ENCODE measurements at regions not wholly inside any gene's neighbourhood (a gene's known extent, or its start where the extent isn't known, plus 50 kb on each side); places are given as distances from the start of the nearest gene placed in this dataset.
A peak's percentile ranks its signal among the peaks of the same experiment; 100 is the strongest.
"Not testable (repeated sequence)": the region's sequence is repeated elsewhere in the genome, so short reads cannot be mapped to it uniquely, and the experiment has no call there.

DNA sequence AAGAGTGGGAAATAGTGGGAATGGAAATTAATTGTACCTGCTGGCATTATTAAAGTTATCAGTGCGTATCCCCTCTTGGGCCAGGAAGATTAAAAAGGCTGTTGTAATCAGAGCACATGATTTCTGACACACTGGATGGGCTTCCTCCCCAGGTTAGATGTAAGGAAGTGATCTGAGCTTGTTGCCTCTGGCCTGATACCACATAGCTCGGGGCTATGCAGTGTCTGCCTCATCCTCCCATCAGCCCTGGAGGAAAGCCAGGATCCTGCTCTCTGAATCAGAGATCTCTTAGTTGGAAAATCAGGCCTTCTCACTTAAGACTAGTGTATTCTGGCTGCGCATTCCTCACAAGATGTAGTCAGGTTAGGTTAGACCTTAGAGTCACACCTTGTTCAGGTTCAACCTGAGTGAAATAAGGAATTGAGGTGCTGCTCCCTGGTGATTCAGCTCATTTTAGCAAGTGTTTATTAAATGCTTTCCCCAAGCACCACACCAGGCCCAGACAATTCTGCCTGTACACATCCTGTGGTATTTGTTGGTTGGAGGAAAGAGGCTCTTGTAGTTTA lies 108.2 kb upstream of the IKBKE start:
- not testable (repeated sequence) for DNase-seq

DNA sequence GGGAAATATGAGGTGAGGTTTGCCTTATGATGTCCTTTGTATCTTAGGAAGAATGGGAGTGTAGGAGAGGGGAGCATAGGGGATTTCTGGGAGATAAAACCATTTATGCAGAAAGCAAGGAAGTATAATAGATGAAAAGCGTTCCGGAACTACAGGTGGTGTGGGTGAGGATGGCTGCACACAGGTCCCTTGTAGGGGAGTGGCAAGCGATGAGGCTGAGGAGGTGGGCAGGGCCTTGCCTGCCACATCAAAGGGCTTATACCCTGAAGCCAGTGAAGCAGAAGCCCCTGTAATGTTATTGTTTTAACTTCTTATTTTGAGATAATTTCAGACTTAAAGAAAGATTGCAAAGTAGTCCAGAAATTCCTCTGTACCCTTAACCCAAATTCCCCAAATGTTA lies 107.3 kb upstream of the IKBKE start:
- DNase-seq = not testable (repeated sequence)

DNA sequence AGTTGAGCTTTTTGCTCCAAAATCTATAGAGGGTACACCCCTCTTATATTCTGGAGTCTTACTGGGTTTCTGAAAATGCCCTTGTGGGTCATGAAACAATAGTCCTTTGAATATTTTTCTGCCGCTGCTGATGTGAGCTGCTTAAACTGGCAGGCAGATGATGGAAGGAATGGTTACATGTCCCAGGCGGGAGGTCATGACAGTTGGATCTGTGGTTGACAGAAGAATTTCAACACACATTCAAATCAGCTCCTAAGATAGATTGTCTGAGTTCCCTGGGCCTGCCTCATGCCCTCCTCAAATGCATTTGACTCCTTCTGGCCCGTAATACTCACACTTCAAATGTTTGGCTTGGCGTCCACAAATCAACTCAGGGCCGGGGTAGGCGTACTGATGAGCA lies 105.0 kb upstream of the IKBKE start:
- DNase-seq = not testable (repeated sequence)

DNA sequence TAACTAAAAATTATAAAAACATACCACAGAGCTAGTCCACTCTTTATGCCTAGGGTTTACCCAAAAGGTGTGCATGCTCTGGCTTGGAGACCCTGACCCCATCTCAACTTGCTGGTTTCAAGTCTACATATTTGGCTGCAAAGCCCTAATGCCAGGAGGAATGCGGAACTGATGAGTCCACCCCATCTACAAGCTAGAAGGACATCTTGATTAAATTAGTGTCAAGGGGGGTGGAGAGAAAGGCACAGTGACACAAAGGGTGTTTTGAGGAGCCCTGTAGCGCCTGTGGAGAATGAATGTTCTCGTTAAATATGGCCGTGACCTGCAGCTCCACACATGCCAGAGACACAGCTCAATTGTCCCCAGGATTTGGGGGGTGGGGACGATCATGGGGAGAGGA lies 104.1 kb upstream of the IKBKE start:
- not testable (repeated sequence) for DNase-seq

DNA sequence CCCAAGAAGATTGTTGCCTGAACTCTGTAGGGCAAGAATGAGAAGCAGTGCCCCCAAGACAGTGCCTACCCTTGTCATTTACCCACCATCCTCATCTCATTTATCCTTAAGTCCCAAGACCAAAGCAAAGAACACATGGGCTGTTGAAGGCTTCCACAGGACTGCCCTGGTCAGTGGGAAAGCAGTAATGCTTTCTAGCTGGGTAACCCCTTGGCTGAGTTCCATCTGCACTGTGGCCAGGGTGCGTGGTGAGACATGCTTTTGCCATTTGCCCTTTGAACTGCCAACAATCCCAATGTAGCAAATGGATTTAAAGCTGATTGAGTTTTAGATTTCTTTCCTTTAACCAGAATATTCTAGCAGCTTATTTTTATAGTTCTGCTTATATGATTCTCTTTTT lies 103.5 kb upstream of the IKBKE start:
- DNase-seq = not testable (repeated sequence)

DNA sequence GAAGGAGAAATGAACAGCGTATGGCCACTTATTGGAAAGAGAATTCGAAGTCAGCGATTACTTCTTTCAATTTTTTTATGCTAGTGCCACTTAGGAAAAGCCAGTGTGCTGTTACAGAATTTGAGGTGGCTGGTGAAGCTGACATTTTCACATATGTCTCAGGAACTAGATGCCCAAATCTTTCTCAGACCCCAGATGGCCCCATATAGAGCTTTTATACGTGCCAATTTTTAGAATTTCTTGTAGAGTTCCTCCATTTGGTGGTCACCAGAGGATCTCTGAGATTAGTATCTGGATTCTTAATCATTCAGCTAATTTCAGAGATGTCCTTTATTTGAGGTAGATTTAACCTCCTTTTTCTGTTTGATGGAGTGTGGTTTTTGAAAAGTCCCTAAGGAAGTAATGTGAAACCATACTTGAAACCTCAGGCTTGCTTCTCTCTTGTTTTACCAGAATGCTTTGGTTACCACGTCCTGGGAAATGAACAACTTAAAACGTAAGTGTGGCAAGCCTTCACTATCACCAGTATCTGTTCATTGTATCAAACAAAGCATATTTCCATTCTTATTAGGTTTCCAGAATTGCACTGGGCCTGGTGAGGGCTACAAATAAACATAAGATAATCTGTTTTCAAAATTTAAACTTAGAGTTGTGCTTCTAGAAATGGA lies 102.2 kb upstream of the IKBKE start:
- not testable (repeated sequence) for DNase-seq

DNA sequence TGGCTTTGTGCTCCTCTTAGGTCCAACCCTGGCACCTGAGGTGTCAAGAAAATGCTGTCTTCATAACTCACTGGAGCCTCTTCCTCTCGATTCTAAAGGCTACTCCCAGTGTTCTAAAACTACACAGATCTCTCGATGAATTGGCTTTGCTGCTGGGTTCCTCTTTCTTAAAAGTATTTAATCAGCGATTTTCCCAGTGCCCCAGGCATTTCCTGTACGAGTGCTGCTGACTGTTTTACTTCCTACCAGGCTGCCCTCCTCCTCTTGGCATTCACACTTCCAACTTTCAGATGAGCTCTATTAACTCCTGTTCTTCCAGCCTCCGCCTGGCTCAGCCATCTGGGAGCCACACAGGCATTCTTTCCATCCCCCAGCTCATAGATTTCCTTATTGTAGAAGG lies 95.6 kb upstream of the IKBKE start:
- not testable (repeated sequence) for DNase-seq

DNA sequence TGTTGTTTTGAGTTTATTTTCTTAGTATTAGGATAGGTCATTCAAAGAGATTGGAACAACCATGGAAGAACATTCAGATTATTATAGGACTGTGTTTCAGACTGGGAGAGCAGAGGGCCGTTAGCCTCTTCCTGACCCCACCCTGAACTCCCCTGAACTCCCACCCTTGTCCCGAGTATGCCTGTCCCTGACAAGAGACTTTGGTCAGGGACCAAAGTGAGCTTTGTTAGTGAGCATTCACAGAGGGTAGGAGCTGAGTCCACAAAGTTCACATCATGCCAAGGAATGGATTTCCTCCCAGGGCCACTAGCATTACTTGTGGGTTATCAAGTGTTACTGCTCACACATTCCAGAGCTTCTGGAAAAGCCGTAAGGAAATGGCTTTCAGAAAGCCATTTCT lies 94.7 kb upstream of the IKBKE start:
- DNase-seq = not testable (repeated sequence)

DNA sequence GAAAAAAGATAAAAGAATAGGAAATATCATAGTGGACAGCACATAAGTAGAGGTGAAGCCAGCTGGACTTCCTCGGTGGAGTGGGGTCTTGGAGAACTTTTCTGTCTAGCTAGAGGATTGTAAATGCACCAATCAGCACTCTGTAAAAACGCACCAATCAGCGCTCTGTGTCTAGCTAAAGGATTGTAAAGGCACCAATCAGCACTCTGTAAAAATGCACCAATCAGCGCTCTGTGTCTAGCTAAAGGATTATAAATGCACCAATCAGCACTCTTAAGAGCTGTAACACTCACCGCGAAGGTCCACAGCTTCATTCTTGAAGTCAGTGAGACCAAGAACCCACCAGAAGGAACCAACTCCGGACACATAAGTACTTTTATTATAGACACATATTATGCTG lies 91.8 kb upstream of the IKBKE start:
- DNase-seq = not testable (repeated sequence)

DNA sequence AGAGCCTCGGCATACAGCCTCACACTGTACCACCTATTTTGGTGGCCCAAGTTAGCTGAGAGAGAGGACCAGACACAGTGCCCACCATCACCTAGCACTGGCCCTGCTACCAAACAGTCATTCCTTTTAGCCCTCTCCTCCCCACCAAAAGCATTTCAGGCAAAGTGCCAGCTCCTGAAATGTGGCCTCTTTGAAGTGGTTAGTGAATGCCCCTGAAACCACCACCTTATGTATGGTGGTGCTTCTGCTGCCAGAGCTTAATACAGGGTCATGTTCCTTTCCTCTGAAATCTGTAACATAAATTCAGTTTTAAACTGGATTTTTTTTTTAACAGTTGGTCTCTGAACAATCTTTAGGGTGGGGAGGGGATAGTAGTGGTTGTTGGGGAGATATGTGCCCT lies 91.0 kb upstream of the IKBKE start:
- not testable (repeated sequence) for DNase-seq

DNA sequence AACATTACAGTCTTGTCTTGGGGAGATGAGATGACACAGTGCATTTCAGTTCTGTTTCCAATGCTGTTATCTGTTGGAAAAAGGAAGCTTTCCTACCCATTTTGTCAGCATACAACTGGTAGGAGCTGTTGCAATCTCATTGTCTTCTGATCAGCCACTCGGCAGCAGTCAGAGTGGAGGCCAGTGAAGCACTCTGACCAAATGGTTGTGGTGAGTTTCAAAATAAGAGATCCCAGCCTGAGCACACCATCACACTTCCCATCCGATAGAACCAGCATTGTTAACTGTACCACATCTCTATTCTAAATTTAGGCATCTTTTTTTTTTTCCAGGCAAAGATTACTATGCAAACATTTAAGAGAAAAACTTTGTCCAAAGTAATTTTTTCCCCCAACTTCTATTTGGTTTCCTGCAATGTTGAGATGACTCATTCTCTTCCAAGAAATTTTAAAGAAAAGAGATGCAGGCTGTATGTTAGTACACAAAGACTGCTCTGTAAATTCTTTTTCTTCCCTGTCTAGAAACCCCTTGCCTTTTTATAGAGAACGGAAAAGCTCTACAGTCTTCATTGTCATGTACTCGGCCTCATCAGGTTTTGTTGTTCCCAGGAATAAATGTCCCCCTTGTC lies 90.0 kb upstream of the IKBKE start:
- not testable (repeated sequence) for DNase-seq

DNA sequence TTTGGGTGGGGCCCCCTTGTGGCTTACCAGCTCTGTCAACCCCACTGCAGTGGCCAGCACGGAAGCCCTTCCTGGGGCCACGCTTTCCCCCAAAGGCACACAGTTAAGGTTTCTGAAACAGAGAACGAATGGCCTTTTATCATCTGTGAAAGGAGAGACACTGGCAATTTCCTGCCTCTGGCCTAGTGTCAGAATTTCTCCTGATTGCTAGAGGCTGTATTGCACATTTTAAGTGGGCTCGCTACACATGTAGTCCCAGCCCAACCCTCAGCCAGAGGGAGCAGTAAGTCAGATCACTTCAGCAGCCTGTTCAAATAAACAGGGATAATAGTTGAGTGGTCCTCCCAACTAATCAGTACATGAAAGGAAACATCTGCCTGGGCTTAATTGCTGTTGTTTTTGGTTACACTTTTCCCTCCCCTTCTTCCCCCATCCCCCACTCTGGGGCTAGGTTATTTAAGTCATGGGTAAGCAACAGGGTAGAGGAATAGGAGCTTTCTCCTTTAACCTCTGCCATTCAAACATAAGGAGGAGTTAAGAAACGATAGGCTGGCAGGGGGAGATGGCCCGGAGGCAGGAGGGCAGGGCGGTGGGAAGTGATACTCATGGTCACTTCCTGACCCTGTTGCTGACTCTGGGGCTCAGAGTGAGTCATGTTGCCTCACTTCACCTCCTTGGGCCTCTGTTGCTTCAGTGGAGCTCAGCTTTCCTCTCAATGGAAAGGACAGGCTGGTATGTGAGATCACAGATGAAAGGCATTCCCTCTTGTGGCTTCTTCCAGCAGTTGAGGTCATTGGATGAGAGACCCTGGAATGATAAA lies 89.3 kb upstream of the IKBKE start:
- DNase-seq = peak; percentile 23 to 40

DNA sequence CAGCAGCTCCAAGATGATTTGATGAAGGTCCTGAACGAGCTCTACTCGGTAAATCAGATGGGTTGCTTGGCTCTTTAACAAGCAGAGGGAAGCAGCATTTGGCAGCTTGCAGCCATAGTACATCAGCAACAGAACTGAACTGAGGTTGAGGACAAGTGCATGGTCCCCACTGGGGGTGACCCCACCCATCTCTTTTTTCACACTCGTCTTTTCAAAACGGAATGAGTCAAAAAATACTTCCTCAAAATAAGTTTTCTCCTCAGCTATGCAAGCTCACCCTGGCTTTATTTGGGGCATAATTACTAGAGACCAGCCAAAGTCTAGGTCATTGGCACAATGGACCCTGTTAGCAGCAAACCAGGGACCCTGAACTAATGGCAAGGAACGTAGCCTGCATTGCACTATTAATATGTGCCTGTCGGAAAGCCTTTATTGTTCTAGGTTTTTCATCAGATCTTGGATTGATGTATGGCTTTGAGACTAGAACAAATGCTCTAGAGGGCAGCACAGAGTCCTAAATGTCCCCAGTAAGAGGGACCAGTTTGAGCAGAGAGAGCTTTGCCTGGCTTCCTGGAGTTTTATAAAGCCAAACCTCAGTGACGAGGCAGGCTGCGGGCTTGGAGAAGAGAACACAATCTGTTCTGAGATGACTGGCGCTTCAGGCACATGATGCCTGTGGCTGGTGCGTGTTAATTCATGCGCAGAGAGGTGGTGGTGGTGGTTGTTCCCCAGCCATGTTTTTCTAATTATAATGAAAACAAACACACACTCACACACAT lies 86.1 kb upstream of the IKBKE start:
- DNase-seq = not testable (repeated sequence)

DNA sequence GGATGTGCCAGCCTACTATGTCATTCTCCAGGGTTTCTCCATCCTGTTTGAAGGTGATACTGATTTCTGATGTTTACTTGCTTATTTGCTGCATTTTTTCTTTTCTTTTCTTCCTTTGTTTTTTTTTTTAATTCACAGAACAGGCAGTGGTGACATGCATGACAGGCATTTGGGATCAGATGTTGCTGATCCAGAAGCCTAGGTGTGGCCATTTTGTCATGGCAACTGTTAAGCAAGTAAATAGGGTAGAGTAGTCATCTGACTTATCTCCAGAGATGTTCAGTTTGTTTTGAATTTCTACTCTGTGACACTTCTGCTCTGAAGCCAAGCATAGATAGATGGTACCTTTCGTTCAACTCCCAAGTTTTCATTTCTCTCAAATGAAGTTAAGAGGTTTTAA lies 85.4 kb upstream of the IKBKE start:
- not testable (repeated sequence) for DNase-seq

DNA sequence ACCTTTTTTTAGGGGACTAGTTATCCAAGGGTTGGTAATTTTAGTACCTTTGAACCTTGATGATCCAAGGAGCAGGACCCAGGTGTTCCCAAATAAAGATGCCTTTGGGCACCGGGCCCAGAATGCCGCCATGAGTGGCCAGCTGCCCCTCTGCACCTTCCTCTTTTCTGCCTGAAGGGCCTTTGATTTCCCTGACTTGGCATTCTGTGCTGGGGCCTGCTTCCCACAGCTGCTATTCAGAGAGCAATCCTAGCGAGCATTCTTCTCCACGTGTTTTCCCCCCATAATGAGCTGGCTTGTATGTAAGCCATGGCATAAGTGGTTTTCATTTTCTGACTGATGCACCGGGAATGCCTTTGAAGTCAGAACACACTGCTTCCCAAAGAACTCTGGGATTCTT lies 82.6 kb upstream of the IKBKE start:
- DNase-seq = not testable (repeated sequence)

DNA sequence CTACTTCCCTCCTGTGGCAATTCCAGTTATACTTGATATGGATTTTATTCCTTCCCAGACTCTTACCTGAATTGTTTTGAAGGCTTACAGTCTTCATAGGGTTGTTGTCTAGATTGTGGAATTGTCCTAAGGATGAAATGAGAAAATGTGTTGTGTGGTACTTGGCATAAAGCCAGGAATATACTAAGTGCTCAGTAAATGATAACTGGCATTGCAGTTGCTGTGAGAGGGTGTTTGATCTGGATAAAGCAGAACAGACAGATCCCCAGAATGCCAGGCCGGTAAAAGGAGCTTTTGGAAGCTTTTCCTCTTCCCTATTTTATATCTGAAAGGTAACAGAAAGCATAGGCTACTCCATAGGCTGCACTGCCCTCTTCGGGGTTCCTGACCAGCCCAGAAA lies 78.4 kb upstream of the IKBKE start:
- not testable (repeated sequence) for DNase-seq

DNA sequence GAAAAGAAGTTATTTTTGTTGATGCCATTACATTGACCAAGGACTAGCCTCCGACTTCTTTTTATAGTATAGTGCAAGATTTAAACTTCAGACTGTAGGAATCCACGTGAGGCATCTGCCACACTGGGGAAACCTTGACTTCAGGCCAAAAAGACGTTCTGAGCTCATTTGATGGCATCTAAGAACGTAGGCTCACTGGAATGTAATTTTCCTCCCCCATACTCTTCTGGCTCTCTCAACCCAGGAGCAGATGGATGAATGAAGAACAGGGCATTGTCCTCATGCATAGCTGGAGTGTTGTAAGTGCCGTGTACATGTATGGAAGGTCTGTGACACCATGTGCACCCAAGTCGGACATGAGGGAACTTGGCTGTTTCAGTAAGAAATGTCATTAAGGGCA lies 72.8 kb upstream of the IKBKE start:
- DNase-seq = not testable (repeated sequence)

DNA sequence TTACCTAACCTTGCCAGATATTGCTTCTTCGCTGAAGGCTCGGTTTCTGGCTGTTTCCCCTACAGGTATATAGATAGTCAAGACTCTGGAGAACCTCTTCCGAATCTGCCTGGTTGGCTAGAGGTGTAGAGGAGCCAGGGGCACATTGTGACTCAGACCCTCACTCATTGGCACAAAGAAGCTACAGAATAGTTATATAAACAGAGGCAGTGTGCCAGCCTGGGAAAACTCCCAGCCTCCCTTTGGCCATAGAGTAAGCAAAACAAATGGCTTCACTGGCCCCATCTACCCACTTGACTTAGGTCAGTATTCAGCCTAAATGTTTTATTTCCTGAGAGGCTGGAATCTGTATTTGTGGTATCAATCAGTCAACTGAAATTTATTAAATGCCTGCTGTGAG lies 72.0 kb upstream of the IKBKE start:
- DNase-seq = not testable (repeated sequence)

DNA sequence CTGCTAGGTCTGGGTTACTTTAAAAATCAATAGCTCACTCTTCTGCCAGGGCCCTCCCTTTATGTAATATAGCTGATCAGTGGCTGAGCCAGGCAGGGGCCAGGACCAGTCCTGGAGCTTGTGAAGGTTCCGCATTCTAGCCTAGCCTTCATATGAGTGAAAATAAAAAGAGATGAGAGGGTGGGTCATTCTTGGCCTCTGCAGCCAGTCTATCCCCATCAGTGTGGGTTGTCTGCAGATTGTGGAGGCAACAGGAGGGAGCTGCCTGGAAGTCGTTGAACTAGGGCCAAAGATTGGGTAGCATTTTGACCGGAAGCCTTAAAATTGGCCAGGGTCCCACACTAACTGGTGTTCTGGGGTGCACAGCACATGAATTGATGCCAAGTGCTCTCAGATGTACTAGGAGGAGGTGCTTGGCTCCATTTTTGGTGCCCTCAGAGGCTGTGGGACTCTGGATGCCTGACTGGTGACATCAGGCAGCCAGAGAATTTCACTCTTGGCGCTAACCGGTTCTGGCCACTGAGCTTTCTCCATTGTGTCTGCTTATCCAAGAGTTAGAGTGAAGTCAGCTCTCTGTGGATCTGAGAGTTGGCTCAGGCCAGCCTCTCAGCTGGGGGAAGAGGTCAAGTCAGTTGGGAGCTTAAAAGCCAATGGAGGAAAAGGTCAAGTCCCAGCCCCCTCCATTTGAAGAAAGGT lies 66.5 kb upstream of the IKBKE start:
- not testable (repeated sequence) for DNase-seq

DNA sequence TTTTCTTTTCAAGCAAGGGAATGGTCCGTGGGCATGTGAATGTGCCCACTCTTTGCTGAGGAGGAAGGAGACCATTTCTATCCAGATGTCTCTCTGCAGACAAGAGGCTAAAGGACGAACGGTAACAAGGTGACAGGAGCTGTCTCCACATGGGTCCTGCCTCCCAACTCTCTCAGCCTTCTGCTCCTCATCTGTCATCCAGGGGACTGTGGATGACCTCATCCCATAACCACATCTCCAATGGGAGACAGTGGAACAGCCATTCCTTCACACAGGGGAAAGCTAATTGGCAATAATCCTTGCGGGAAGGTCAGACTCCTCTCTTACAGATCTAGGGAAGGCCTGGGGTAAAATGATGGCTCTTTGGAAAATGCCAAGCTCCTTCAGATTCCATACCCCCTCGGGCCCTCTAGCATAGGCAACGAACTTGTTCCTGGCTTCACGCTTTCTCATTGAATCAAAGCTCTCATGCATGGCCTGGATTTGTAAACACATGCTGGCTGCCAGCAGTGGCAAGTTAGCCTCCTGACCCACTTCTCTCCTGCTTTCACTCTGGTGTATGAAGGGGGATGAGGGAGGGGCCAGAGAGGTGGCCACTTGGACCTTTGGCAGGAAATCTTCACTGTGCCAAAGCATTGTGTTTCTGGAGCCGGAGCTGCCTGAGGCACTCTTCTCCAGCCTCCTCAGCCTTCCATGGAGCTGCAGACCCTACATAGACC lies 65.8 kb upstream of the IKBKE start:
- DNase-seq = not testable (repeated sequence)
